ENCODE measurements at regions not wholly inside any gene's neighbourhood (a gene's known extent, or its start where the extent isn't known, plus 50 kb on each side); places are given as distances from the start of the nearest gene placed in this dataset.

DNA sequence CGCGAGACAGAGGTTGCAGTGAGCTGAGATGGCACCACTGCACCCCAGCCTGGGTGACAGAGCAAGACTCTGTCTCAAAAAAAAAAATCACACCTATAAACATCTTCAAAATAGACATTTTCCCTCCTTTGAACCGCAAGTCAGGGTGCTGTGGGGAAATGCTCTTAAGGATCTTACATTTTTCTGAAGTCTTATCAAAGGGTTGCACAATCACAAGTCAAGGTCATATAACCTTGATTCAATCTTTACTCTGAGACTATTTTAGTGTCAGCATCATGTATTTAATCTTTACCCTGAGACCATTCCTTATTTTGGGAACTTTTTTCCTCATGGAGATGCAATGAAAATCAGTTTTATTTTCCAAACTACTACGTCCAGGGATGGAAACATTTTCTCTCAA lies 62.8 kb upstream of the RANBP3L start:
- TF ChIP-seq, protein P1, sequence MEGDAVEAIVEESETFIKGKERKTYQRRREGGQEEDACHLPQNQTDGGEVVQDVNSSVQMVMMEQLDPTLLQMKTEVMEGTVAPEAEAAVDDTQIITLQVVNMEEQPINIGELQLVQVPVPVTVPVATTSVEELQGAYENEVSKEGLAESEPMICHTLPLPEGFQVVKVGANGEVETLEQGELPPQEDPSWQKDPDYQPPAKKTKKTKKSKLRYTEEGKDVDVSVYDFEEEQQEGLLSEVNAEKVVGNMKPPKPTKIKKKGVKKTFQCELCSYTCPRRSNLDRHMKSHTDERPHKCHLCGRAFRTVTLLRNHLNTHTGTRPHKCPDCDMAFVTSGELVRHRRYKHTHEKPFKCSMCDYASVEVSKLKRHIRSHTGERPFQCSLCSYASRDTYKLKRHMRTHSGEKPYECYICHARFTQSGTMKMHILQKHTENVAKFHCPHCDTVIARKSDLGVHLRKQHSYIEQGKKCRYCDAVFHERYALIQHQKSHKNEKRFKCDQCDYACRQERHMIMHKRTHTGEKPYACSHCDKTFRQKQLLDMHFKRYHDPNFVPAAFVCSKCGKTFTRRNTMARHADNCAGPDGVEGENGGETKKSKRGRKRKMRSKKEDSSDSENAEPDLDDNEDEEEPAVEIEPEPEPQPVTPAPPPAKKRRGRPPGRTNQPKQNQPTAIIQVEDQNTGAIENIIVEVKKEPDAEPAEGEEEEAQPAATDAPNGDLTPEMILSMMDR (conservative IDR thresholded peaks at IDR 0.05; ENCODE audit: low read depth, low read length): no peak
- DNase-seq (ENCODE audit: low read depth): no peak
- no peak overlapping the region for H3K4me3 ChIP-seq (ENCODE audit: low read depth, low read length)

DNA sequence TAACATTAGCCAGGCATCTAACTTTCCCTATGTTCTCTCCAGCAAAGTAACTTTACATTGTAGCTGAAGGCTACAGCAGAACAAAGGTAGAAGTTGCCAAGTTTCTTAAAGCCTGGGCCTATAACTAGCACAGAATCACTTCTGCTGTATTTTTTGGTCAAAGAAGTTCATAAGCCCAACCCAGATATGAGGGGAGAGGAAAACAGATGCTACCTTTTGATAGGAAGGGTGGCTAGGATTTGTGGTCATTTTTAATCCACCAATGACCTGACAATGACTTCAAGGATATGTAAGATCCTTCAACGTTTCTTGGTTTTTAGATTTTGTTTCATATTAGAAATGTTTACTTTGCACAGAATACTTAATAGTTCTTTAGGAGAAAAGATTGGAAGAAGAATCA lies 64.2 kb upstream of the RANBP3L start:
- TF ChIP-seq, protein P1 (conservative IDR thresholded peaks at IDR 0.05; ENCODE audit: low read depth, low read length): no peak
- DNase-seq (ENCODE audit: low read depth): no peak
- H3K4me3 ChIP-seq (ENCODE audit: low read depth, low read length): no peak overlapping the region

DNA sequence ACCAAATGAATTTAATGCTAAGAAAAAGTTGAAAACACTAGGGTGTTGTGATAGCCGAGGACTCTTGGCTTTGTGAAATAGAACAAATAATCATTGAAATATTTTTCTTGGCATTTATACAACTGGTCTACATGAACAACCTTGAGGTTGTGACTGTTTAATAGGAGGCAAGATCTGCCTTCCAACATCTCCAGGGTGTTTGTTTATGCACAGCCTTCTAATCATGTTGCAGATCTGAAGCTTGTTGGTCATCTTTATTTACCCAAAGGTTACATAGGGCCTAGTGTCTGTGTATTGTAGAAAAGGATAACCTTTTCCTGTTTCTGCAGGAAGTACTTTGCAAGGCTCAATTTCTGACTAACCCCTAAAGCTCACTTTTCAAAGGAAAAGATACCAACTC lies 65.2 kb upstream of the RANBP3L start:
- DNase-seq (ENCODE audit: low read depth): peak; percentile 61
- no peak overlapping the region for H3K4me3 ChIP-seq (ENCODE audit: low read depth, low read length)
- TF ChIP-seq, protein P1 (conservative IDR thresholded peaks at IDR 0.05; ENCODE audit: low read depth, low read length): no peak

DNA sequence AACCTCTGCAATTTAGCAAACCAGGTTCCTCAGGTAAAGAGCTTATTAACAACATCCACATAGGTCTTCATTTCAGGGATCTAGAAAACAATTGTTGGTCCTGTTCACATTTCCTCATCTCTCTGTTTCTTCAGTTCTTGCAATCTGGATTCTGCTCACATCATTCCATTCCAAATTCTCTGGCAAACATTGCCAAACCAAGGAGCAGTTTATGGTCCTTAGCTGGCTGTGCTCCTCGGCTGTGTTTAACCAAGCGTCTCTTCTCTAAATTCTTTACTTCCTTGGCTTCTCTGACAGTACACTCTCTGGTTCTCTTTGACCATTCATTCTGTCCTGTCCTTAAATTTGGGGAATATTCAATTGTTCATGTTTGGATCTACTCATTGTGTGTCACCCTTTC lies 65.8 kb upstream of the RANBP3L start:
- DNase-seq (ENCODE audit: low read depth): peak; percentile 67
- H3K4me3 ChIP-seq (ENCODE audit: low read depth, low read length): no peak overlapping the region
- TF ChIP-seq, protein P1 (conservative IDR thresholded peaks at IDR 0.05; ENCODE audit: low read depth, low read length): no peak

DNA sequence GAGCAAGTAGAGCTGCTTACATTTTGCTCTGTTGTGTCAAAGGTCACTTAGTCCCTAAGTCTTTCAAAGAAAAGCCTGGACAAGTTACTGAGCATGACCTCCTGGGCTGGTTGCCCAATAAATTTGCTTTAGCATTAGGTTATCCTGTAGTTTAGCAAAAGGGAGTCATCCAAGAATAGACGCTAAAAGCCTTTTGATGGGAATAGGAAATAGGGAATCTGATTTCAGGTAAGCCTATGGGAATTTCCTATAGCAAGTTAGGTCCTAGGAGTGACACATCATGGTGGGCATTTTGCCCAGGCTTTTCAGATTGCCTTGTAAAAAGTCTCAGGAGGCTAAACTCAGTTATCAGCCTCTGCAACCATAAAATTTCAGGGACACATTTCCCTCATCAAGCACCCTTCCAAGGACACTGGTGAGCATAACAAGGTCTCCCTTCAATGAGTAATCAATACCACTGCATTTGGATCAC lies 67.6 kb upstream of the RANBP3L start:
- H3K4me3 ChIP-seq (ENCODE audit: low read depth, low read length): no peak overlapping the region
- DNase-seq (ENCODE audit: low read depth): peak; percentile 42
- TF ChIP-seq, protein P1 (conservative IDR thresholded peaks at IDR 0.05; ENCODE audit: low read depth, low read length): no peak

DNA sequence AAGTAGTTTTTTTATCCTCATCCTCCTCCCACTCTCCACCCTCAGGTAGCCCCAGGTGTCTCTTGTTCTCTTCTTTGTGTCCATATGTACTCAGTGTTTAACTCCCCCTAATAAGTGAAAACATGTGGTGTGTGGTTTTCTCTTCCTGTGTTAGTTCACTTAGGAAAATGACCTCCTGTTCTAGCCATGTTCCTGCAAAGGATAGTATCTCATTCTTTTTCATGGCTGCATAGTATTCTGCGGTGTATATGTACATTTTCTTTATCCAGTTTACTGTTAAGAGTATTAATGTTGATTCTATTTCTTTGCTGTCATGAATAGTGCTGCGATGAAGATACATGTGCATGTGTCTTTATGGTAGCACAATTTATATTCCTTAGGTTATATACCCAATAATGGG lies 68.4 kb upstream of the RANBP3L start:
- TF ChIP-seq, protein P1 (conservative IDR thresholded peaks at IDR 0.05; ENCODE audit: low read depth, low read length): no peak
- DNase-seq (ENCODE audit: low read depth): no peak
- H3K4me3 ChIP-seq (ENCODE audit: low read depth, low read length): no peak overlapping the region

DNA sequence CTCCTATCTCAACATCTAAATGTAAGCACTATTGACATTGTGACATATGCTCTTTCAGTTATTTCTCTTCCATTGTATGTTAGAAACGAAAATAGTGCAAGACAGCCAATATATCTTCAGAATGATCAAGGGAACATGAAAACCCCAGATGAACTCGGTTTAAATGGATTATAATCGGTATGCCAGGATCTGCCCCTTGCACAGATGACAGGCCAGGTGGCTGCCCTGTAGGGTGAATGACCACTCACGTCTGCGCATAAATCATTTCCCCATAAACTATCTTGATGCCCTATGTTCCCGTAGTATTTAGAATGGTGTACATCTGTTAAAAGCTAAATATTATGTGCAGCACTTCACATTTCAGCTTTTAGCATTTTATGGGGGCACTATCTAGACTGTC lies 69.7 kb upstream of the RANBP3L start:
- TF ChIP-seq, protein P1 (conservative IDR thresholded peaks at IDR 0.05; ENCODE audit: low read depth, low read length): no peak
- H3K4me3 ChIP-seq (ENCODE audit: low read depth, low read length): no peak overlapping the region
- no peak for DNase-seq (ENCODE audit: low read depth)
